ENCODE measurements at regions not wholly inside any gene's neighbourhood (a gene's known extent, or its start where the extent isn't known, plus 50 kb on each side); places are given as distances from the start of the nearest gene placed in this dataset.

- Histone ChIP-seq H3K9me3 (ENCODE audit: low read depth, low read length) (peaks cover 5% of the 10 kb centered on the region), H3K27ac (ENCODE audit: low read depth, low read length) (peak overlapping the region; percentile 78), H3K79me2 (ENCODE audit: insufficient read depth, low read length) (no peaks in the 10 kb centered on the region), H2AFZ (ENCODE audit: low read length) (no peak overlapping the region), H3K4me2 (ENCODE audit: insufficient read depth, low read length) (no peak overlapping the region), H3K36me3 (ENCODE audit: insufficient read depth, low read length) (no peaks in the 10 kb centered on the region), H3K4me1 (ENCODE audit: insufficient read depth, low read length) (peaks cover 58% of the 10 kb centered on the region), H3K27me3 (ENCODE audit: insufficient read depth, low read length) (no peaks in the 10 kb centered on the region), H3K4me3 (ENCODE audit: insufficient read depth, low read length) (no peak overlapping the region), H4K20me1 (ENCODE audit: insufficient read depth, low read length) (no peaks in the 10 kb centered on the region)
- DNase-seq (ENCODE audit: insufficient read length, low spot score, missing footprints), result no peak
- no peak for TF ChIP-seq CTCF (IDR thresholded peaks at IDR 0.05; ENCODE audit: extremely low read depth, low read depth, low read length)
Measured at GRCh38 chr20:1820138-1821079, 74.8 kb upstream of the SIRPA start.

GRCh38 chr20:1819311-1820137 is 75.7 kb upstream of the SIRPA start:
- no peak for TF ChIP-seq CTCF (IDR thresholded peaks at IDR 0.05; ENCODE audit: extremely low read depth, low read depth, low read length)
- Histone ChIP-seq H2AFZ (ENCODE audit: low read length) (peak overlapping the region; percentile 27), H3K27ac (ENCODE audit: low read depth, low read length) (peak overlapping the region; percentile 78), H3K9me3 (ENCODE audit: low read depth, low read length) (peaks cover 5% of the 10 kb centered on the region), H3K4me2 (ENCODE audit: insufficient read depth, low read length) (no peak overlapping the region), H3K79me2 (ENCODE audit: insufficient read depth, low read length) (no peaks in the 10 kb centered on the region), H4K20me1 (ENCODE audit: insufficient read depth, low read length) (no peaks in the 10 kb centered on the region), H3K4me3 (ENCODE audit: insufficient read depth, low read length) (no peak overlapping the region), H3K36me3 (ENCODE audit: insufficient read depth, low read length) (no peaks in the 10 kb centered on the region), H3K27me3 (ENCODE audit: insufficient read depth, low read length) (no peaks in the 10 kb centered on the region), H3K4me1 (ENCODE audit: insufficient read depth, low read length) (peaks cover 54% of the 10 kb centered on the region)
- no peak for DNase-seq (ENCODE audit: insufficient read length, low spot score, missing footprints)

- H3K27ac ChIP-seq (ENCODE audit: low read depth, low read length), result peak overlapping the region; percentile 46
- peaks cover 5% of the 10 kb centered on the region for H3K9me3 ChIP-seq (ENCODE audit: low read depth, low read length)
- peak overlapping the region; percentile 78 for H2AFZ ChIP-seq (ENCODE audit: low read length)
- DNase-seq (ENCODE audit: insufficient read length, low spot score, missing footprints), result no peak
- no peaks in the 10 kb centered on the region for H4K20me1 ChIP-seq (ENCODE audit: insufficient read depth, low read length)
- no peak overlapping the region for H3K4me3 ChIP-seq (ENCODE audit: insufficient read depth, low read length)
- H3K79me2 ChIP-seq (ENCODE audit: insufficient read depth, low read length), result no peaks in the 10 kb centered on the region
- H3K4me2 ChIP-seq (ENCODE audit: insufficient read depth, low read length), result no peak overlapping the region
- peaks cover 54% of the 10 kb centered on the region for H3K4me1 ChIP-seq (ENCODE audit: insufficient read depth, low read length)
- no peaks in the 10 kb centered on the region for H3K36me3 ChIP-seq (ENCODE audit: insufficient read depth, low read length)
- H3K27me3 ChIP-seq (ENCODE audit: insufficient read depth, low read length), result no peaks in the 10 kb centered on the region
- no peak for TF ChIP-seq CTCF (IDR thresholded peaks at IDR 0.05; ENCODE audit: extremely low read depth, low read depth, low read length)
Measured at GRCh38 chr20:1818895-1819294, 76.3 kb upstream of the SIRPA start.

All from osteoblast (primary cell).